Heart left ventricle (tissue), 16 donors: ENCODE measurements at regions not wholly inside any gene's neighbourhood (a gene's known extent, or its start where the extent isn't known, plus 50 kb on each side); places are given as distances from the start of the nearest gene placed in this dataset.
A peak's percentile ranks its signal among the peaks of the same experiment; 100 is the strongest.

Experiments
- ATAC-seq, 4 donors: fragments of 200-7000 bp; cut with Tn5 transposase; one replicate each; pipeline ENCODE4 v1.9.1; 2020 to 2022; ENCODE audit warnings: moderate library complexity in 4 of 4, mild to moderate bottlenecking in 3 of 4, moderate number of reproducible peaks in 1 of 4
- DNase-seq, 5 donors: peaks; one replicate each; pipeline ENCODE4 v3.0.0-alpha.2; 2020
- H3K27ac ChIP-seq, 12 donors: fragments of 200-600 bp; sonication (generic) in 4 of 12; one replicate each; pipeline versions ENCODE4 v1.5.0 to v1.8.0; 2016 to 2022; ENCODE audit warnings: mild to moderate bottlenecking in 2 of 12
- H3K27me3 ChIP-seq, 9 donors: fragments of 200-600 bp; sonication (generic) in 2 of 9; one replicate each; pipeline versions ENCODE4 v1.5.1 to v1.8.0; 2016 to 2022; ENCODE audit warnings: mild to moderate bottlenecking in 3 of 9
- H3K36me3 ChIP-seq, 9 donors: fragments of 200-600 bp; sonication (generic) in 2 of 9; one replicate each; pipeline versions ENCODE4 v1.5.0 to v1.8.0; 2018 to 2022; ENCODE audit warnings: mild to moderate bottlenecking in 2 of 9
- H3K4me1 ChIP-seq, 12 donors: fragments of 200-600 bp; sonication (generic) in 4 of 12; one replicate each; pipeline versions ENCODE4 v1.5.0 to v1.8.0; 2016 to 2022; ENCODE audit warnings: mild to moderate bottlenecking in 3 of 12
- H3K4me3 ChIP-seq, 12 donors: fragments of 200-600 bp; sonication (generic) in 4 of 12; one replicate each; pipeline versions ENCODE4 v1.5.0 to v1.8.0; 2017 to 2022; ENCODE audit warnings: mild to moderate bottlenecking in 9 of 12, moderate library complexity in 4 of 12
- H3K9me3 ChIP-seq, 12 donors: fragments of 200-600 bp; sonication (generic) in 4 of 12; one replicate each; pipeline versions ENCODE4 v1.5.0 to v1.8.0; 2016 to 2022; ENCODE audit warnings: mild to moderate bottlenecking in 1 of 12
- POLR2A ChIP-seq, 2 donors: fragments of 450-650 bp; IDR thresholded peaks; one replicate each; pipeline ENCODE4 v1.6.1; 2017; ENCODE audit warnings: antibody characterized with exemption in 2 of 2, mild to moderate bottlenecking in 2 of 2, moderate library complexity in 2 of 2
- WGBS, 4 donors: extraction: QIAGEN DNeasy Blood & Tissue Kit in 2 of 4; methylation state at CpG; one replicate each; pipeline versions ENCODE4 v1.1.5 to v1.1.7; 2013 to 2018; 5-methylcytosine and 5-hydroxymethylcytosine counted together
- intact Hi-C, 10 donors: fragments of 100-400 bp; cut with DNase I; formaldehyde crosslinking; loops; one replicate each; pipeline versions ENCODE4 v1.11.1 to v1.14.2; 2022
- TF ChIP-seq, protein P1 (sequence below), 12 donors: fragments of 200-600 bp; sonication (generic) in 4 of 12; IDR thresholded peaks; one replicate each; pipeline versions ENCODE4 v1.5.0 to v1.8.0; 2018 to 2022; ENCODE audit warnings: antibody characterized with exemption in 12 of 12, mild to moderate bottlenecking in 5 of 12
- donor health status: ischemic (EF 13 %, LVEDD 7.1; RV severe dilation, severe dysfunction).
- donor health status: healthy with polysubstance abuse.
- donor health status: DM: no; HTN: yes; CAD: no.
- donor health status: DM: no; HTN: no; CAD: no.
- donor health status: ischemic (EF 25% LVEDD 6.9; RV normal size, moderate dysfunction).
- donor health status: ischemic (EF 25% LVEDD 5.7; RV mildly dilated, moderate dysfunction).
- donor health status: healthy.
- donor health status: DM: yes; HTN: yes; CAD: no.
- donor health status: ischemic (EF 35%, LVEDD 5.7; RV mildly dilated, moderate dysfunction).
- donor health status: nonischemic (EF 11% LVEDD 7.7; RV severe dilation, severe dysfunction).
- donor health status: DM: yes; HTN: yes; CAD: no.
- donor health status: PGD.
- donor health status: ischemic (EF 29% LVEDD 5.4; RV normal size, mild dysfunction).
- donor health status: nonischemic (EF 23%, LVEDD 6.1; RV moderate dilation, normal function).

DNA sequence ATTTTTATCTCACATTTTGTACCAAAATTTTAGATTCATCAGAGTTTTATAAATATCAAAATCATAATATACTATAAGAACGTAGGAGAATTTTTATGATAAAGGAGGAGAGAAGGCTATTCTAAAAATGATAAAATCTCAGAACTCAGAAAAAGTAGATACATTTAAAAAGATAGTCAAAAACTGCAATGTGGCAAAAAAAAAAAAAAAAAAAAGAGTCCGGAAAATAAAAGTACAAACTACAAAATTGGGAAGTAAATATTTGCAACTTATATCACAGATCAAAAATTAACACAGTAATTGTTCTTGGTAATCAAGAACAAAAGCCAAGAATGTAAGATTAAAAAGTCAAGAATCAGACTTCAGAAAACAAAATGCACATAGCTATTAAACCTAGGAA lies 332.1 kb downstream of the MCTP2 start:
- 80 to 88% (median 85%) methylated on average over 2 of the region's 2 CpGs for whole genome bisulfite sequencing, 4 donors
- no peak overlapping the region for H3K4me3 ChIP-seq
- no peaks in the 10 kb centered on the region for H3K36me3 ChIP-seq
- no peak for TF ChIP-seq POLR2A (IDR thresholded peaks at IDR 0.05)
- TF ChIP-seq, protein P1, sequence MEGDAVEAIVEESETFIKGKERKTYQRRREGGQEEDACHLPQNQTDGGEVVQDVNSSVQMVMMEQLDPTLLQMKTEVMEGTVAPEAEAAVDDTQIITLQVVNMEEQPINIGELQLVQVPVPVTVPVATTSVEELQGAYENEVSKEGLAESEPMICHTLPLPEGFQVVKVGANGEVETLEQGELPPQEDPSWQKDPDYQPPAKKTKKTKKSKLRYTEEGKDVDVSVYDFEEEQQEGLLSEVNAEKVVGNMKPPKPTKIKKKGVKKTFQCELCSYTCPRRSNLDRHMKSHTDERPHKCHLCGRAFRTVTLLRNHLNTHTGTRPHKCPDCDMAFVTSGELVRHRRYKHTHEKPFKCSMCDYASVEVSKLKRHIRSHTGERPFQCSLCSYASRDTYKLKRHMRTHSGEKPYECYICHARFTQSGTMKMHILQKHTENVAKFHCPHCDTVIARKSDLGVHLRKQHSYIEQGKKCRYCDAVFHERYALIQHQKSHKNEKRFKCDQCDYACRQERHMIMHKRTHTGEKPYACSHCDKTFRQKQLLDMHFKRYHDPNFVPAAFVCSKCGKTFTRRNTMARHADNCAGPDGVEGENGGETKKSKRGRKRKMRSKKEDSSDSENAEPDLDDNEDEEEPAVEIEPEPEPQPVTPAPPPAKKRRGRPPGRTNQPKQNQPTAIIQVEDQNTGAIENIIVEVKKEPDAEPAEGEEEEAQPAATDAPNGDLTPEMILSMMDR (IDR thresholded peaks at IDR 0.05): no peak
- H3K9me3 ChIP-seq: peaks cover 0 to 26% (median 0%) of the 10 kb centered on the region in 12 donors
- intact Hi-C loops: loop anchor here in 1 of 10 donors (10.0 kb wide), 1 partner anchor 61 kb away; no protein-coding TSS in a partner anchor
- no peaks in the 10 kb centered on the region for H3K27me3 ChIP-seq
- DNase-seq: no peak
- ATAC-seq: no peak
- H3K27ac ChIP-seq: no peak overlapping the region
- no peaks in the 10 kb centered on the region for H3K4me1 ChIP-seq

DNA sequence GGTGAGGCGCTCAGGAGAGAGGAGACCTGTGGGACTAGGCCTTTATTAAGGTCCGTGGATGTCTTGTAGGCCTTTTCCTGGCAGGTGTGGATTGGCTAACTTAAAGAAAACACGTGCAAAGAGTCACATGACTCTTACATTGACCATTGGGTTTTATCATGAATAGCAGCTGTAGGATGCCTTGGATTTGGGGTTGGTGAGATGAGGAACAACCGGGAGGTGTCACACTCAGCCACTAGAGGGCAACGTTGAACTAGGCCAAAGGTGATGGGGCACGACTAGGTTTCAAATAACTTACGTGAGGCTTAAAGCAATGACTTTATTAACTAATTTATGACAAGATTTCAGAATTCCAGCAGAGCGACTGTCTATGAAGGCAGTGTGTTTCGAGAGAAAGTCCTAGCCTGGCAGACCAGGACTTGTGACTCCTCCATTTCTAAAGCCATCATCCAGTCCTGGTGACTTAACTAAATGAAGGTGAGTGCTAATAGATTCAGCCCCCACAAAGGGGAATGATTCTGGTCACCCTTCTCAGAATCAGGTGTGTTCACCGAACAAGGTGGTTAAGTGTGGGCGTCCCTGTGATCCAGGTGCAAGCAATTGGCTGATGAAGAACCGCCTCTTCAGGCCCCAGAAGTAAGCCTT lies 345.6 kb downstream of the MCTP2 start:
- ATAC-seq: no peak
- intact Hi-C loops: loop anchor here in 1 of 10 donors (10.0 kb wide), 1 partner anchor 78 kb away; no protein-coding TSS in a partner anchor
- Histone ChIP-seq H3K27ac (no peak overlapping the region), H3K4me3 (no peak overlapping the region), H3K4me1 (no peaks in the 10 kb centered on the region), H3K36me3 (no peaks in the 10 kb centered on the region), H3K9me3 (no peaks in the 10 kb centered on the region), H3K27me3 (peaks cover 0 to 20% (median 0%) of the 10 kb centered on the region in 9 donors)
- TF ChIP-seq, protein P1 (IDR thresholded peaks at IDR 0.05): peak in 11 of 12 donors; percentile 26 to 59 (median 44)
- no peak for TF ChIP-seq POLR2A (IDR thresholded peaks at IDR 0.05)
- no peak for DNase-seq
- 61 to 65% (median 64%) methylated on average over 12 of the region's 12 CpGs for WGBS, 4 donors

DNA sequence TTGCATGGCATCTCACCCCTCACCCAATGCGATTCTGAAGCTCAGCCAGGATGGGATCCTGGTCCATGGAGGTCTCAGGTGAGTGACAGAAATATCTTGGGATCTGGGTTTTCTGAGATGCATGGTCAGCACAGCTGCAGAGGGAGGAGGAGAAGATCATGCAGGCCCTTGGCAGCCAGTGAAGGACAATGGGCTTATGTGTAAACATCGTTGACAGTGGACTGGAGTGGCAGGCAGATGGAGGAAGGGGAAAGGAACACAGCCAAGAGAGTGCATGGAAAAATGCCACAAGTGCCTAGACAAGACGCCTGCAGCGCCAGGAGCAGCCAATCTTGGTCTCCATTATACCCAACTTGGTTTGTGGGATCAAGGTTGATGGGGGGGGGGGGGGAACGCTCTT lies 347.9 kb downstream of the MCTP2 start:
- TF ChIP-seq POLR2A (IDR thresholded peaks at IDR 0.05): no peak
- TF ChIP-seq, protein P1 (IDR thresholded peaks at IDR 0.05): no peak
- no peak overlapping the region for H3K4me3 ChIP-seq
- DNase-seq (no peak), ATAC-seq (no peak)
- WGBS, 4 donors: 55 to 83% (median 79%) methylated on average over 5 of the region's 5 CpGs
- H3K36me3 ChIP-seq: no peaks in the 10 kb centered on the region
- no peak overlapping the region for H3K27ac ChIP-seq
- no peaks in the 10 kb centered on the region for H3K9me3 ChIP-seq
- H3K27me3 ChIP-seq: peaks cover 0 to 30% (median 0%) of the 10 kb centered on the region in 9 donors
- H3K4me1 ChIP-seq: peaks cover 0 to 4% (median 0%) of the 10 kb centered on the region in 12 donors
- intact Hi-C loops: loop anchor here in 1 of 10 donors (10.0 kb wide), 1 partner anchor 76 kb away; no protein-coding TSS in a partner anchor

DNA sequence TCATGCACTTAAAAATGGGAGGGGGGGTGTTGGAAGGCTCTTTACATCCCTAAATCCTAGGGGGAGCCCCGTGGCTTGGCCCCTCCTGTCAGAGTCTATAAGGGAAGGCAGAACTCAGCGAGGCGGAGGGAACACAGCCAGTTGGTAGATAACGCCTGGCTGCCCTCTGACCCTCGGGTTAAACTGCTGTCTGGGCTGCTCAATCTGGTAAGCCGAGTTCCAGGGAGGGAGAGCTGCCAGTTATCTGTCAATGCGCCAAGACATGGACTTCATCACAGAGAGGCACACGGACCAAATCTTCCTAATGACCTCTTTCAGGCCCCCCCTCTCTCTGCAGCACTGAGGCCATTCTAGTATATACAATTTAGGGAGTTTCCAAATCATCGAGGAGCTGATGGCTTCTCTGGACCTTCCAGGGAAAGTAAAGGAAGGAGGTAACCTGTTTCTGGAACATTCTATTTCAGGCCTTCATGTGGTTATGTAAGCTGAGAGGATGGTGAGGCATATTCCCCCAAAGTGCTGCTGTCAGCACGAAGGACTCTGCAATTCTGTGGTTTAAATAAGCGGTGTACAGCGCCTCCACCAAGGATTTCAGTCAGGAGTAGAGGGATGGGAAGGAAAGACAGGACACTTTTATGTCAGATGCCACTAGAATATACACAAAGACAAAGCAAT lies 349.0 kb downstream of the MCTP2 start:
- H3K36me3 ChIP-seq: no peaks in the 10 kb centered on the region
- WGBS, 4 donors: 48 to 56% (median 52%) methylated on average over 11 to 12 of the region's 12 CpGs
- peaks cover 0 to 14% (median 0%) of the 10 kb centered on the region in 12 donors for H3K4me1 ChIP-seq
- H3K9me3 ChIP-seq: no peaks in the 10 kb centered on the region
- TF ChIP-seq, protein P1 (IDR thresholded peaks at IDR 0.05): no peak
- TF ChIP-seq POLR2A (IDR thresholded peaks at IDR 0.05): no peak
- no peak for ATAC-seq
- H3K27me3 ChIP-seq: peaks cover 0 to 32% (median 0%) of the 10 kb centered on the region in 9 donors
- H3K4me3 ChIP-seq: no peak overlapping the region
- intact Hi-C loops: loop anchor here in 1 of 10 donors (10.0 kb wide), 1 partner anchor 206 kb away; no protein-coding TSS in a partner anchor
- H3K27ac ChIP-seq: no peak overlapping the region
- DNase-seq: no peak
